ENCODE measurements at regions not wholly inside any gene's neighbourhood (a gene's known extent, or its start where the extent isn't known, plus 50 kb on each side); places are given as distances from the start of the nearest gene placed in this dataset.

DNA sequence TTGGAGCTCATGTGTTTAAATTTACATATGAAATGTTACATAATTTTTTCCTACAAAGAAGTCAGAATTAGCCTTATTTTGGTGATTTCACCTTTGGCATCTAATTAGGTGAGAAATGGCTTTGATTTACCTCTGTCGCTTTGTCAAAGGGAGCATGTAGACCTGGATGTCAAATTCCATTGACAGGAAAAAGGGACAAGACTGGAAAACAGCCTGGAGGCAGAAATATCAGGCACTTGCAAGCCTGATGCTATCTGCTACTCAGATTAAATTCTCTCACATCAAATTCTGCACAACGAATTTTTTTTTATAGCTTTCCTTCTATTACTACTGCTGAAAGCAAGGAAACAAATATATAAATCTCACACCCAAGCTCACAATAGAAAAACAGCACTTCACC, 54.1 kb upstream of the CTNND2 start:
- Histone ChIP-seq H3K4me3 (no peak overlapping the region), H3K4me1 (no peaks in the 10 kb centered on the region), H3K9ac (ENCODE audit: low read depth in 2 of 2, low read length in 2 of 2) (no peak overlapping the region), H3K27me3 (no peaks in the 10 kb centered on the region), H3K36me3 (no peaks in the 10 kb centered on the region), H3K27ac (no peak overlapping the region), H3K9me3 (no peaks in the 10 kb centered on the region)
- DNase-seq: no peak
- intact Hi-C loops (cut with DNase I): no loop called here
- TF ChIP-seq CTCF (IDR thresholded peaks at IDR 0.05): no peak

DNA sequence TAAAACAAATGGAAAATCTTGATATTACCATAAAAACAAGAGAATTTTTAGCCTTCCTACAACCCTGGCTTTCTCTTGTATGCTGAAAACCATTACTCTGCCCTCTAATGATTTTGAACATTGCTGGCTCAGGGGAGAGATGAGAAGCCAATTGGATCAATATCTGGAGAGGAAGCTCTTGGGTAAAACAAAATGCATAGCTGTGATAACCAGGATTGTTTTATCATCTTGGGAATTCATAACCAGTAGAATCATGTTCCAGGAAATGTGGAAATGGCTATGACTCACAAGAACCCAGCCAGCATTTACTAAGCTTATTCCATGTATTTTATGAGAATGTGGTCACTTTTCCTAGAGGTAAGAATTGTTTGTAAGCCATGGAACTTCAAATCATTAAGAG, 51.1 kb upstream of the CTNND2 start:
- no peaks in the 10 kb centered on the region for H3K27me3 ChIP-seq
- intact Hi-C loops (cut with DNase I): no loop called here
- no peak overlapping the region for H3K4me3 ChIP-seq
- no peaks in the 10 kb centered on the region for H3K9me3 ChIP-seq
- no peak for DNase-seq
- no peak for TF ChIP-seq CTCF (IDR thresholded peaks at IDR 0.05)
- H3K4me1 ChIP-seq: no peaks in the 10 kb centered on the region
- H3K27ac ChIP-seq: no peak overlapping the region
- no peak overlapping the region for H3K9ac ChIP-seq (ENCODE audit: low read depth in 2 of 2, low read length in 2 of 2)
- H3K36me3 ChIP-seq: no peaks in the 10 kb centered on the region

Data from colonic mucosa (tissue), 4 donors.